DMS53 treated with DMSO at 0.1 percent for 48 hours (cell line): ENCODE measurements at regions not wholly inside any gene's neighbourhood (a gene's known extent, or its start where the extent isn't known, plus 50 kb on each side); places are given as distances from the start of the nearest gene placed in this dataset.
"Not testable (repeated sequence)": the region's sequence is repeated elsewhere in the genome, so short reads cannot be mapped to it uniquely, and the experiment has no call there.

Source experiments
- DNase-seq: peaks from one replicate; lab custom pipeline; 2025; ENCODE audit not compliant: unreplicated experiment; lab: John Stamatoyannopoulos, UW

DNA sequence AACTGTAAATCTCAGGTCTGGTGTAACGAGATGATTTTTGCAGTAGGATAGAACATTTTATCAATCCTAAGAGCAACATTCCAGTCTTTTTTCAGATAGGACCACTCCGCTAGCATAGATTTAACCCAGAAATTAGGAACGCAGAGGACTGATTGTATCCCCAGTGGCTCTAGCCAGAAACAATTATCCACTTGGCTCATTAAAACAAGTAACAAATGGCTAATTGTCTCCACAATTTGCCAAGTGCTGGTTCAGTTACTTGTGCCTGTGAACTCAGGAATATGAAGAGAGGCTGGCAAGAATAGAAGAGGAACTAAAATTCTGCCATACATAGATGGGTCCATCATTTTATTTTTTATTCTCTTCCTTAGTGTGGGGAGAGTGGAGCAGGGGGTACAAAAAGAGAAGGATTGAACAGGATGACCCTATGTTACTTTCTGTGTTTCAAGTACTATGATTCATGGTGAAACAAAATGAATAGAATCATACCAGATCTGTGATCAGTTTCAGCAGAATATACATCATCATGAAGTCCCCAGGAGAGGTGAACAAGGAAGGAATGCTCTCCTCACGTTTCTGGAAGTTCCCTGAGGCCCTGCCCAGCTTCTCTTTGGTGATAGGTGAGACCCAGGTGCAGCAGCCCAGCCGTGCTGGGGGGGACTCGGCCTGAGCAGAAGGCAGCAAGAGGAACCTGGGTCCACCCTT, 121.6 kb downstream of the ARL4C start:
- DNase-seq, result no peak

DNA sequence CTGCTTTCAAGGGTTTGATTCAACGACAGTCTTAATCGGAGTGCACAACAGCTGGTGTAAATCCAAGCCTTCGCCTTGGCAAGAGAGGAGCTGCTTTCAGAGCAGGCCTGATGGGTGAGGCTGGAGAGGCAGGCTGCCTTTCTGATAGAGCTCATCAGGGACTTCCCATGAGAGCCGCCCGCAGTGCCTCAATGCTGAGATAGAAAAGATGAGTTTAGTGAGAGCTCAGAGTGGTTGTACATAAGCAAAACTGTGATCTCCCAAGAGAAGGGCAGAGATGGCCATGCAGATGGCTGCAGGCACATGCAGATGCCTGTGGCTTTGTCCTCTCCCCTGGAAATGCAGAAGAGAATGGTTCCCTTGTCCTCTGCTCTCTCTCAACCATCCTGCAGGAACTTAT, 122.1 kb downstream of the ARL4C start:
- no peak for DNase-seq

DNA sequence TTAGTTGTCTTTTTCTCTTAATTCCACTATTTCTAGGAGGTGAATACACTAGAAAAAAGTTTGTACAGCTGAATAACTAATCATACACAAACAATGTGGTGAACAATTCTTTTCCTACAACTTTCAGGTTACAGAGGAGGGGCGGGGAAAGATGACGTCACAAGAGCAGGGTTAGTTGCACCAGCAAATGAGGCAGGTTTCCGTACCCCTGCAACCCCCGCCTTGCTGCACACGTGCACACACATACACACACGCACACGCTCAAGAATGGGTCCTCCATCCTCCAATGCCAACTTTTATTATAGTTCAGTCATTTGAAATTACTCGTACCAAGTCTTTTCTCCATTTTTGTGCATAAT, 122.8 kb downstream of the ARL4C start:
- no peak for DNase-seq

DNA sequence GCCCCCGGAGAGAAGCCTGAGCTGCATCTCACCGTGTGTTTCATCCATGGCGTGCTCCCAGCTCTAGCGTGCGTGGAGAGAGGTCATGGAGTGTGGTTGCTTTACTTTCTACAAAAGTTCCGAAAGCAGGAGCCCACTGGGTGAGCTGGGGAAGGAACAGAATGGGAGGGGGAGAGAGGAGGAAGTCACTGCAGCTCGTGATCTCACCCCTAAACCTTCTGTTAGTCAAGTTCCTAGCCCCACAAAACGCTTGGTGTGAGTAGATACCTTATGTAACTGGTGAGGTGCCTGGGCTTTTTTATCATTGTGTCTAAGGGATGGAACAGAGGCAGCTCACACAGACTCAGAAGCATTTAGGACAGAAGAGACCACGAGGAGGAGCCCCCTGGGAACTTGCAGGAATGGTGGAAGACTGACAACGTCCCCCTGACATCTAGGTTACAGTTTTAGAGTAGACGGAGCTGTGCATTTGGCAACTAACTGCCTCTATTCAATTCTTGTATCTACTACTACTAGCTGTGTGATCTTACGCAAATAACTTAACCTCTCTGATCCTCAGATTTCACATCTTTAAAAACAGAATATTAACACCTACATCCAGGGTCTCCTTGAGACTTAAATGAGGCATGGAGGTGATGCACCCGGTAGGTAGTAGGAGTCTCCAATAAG, 123.3 kb downstream of the ARL4C start:
- DNase-seq, result no peak

DNA sequence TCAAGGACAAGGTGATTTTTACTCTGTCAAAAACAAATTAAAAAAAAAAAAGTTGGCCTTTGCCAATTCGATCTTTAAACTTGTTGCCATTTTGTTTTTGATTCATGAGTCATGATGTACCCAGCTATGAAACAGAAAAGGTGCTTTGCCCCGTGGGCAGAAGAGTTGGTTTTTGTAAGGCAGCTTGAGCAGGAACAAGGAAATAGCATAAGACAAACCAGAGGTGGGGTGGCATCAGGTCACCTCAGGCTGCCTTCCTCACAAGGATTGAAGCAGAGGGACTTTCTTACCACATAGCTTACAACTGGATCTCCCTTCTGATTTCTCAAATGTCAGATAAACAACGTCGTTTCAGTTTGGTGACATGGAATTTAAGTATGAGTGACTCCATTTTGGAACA, 123.8 kb downstream of the ARL4C start:
- DNase-seq, result no peak

DNA sequence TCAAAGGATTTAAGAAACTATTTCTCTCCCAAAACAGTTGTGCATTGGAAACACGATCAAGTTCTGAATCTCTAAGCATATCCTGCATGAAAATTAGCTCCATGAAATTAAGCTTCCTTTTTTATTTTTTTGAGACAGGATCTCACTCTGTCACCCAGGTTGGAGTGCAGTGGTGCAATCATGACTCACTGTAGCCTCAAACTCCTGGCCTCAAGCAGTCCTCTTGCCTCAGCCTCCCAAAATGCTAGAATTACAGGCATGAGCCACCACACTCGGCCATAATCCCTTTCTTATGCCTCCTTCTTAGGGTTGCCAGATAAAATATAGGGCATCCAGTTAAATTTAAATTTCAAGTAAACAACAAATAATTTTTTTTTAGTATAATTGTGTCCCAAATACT, 124.4 kb downstream of the ARL4C start:
- DNase-seq, result no peak

DNA sequence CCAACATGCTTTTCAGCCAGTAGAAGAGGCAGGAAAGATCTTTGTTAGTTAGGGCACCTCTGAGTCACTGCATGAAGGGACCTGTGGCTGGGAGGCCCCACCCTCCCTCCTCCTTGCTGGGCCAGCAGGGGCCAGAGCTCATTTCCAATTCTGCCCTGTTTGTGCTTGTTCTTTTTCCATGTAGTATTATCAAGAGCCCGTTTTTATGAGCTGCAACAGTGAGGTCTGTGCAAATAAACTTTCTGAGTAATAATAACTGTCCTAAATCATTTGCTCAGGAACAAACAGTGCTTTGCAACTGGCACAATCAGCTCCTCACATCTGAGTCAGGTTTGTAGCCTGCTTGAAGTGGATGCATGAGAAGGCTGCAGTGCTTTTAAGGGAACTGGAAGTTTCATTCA, 128.0 kb downstream of the ARL4C start:
- no peak for DNase-seq

DNA sequence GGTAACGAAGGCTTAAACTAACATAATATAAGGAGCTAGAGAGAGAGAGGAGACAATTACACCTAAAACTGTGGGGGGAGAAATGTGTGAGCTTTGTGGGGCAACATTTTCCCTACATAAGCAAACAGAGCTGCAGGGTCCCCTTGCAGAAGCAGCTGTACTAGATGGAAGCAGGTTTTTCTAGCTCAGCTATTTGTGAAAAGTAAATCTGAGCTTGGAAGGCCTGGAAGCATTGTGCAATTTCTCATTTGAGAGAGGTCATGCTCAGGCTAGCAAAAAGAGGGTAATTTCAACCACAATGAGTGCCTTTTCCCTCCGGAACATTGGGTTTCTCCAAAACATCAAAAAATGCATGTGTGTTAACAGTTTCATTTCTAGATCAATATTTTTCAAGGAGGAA, 130.0 kb downstream of the ARL4C start:
- no peak for DNase-seq

DNA sequence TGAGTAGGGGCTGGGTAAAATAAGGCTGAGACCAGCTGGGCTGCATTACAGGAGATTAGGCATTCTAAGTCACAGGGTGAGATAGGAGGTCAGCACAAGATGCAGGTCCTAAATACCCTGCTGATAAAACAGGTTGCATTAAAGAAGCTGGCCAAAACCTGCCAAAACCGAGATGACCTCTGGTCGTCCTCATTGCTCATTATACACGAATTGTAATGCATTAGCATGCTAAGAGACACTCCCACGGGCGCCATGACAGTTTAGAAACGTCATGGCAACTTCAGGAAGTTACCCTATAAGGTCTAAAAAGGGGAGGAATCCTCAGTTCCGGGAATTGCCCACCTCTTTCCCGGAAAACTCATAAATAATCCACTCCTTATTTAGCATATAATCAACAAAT, 132.2 kb downstream of the ARL4C start:
- no peak for DNase-seq

DNA sequence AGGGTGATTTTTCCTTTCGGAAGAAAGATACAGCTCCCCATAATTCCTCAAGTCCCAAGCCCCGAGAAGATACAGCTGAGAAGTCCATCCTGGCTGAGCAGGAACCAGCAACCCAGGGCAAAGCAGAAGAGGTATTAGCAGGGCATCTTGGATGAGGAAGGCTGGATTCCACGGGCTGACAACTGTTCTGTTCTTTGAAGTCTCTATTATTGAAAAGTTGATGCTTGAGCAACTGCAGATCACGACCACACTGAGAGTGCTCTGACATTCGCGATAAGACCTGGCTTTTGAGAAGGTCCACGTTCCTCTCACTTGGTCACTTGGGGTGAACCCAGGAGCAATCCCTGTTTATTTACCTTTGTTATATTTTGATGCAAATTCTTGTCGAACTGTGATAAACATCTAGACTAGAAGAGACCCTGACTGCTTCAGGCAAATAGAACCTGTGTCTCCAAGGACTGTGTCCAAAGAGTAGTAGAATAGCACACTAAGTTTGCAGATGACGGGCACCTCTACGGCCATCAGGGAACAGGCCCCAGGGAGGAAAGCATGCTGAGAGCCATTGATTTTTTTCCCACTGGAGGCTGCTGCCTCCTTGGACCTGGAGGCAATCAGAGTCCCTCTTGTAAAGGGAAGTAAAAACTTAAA, 133.1 kb downstream of the ARL4C start:
- DNase-seq, result no peak

DNA sequence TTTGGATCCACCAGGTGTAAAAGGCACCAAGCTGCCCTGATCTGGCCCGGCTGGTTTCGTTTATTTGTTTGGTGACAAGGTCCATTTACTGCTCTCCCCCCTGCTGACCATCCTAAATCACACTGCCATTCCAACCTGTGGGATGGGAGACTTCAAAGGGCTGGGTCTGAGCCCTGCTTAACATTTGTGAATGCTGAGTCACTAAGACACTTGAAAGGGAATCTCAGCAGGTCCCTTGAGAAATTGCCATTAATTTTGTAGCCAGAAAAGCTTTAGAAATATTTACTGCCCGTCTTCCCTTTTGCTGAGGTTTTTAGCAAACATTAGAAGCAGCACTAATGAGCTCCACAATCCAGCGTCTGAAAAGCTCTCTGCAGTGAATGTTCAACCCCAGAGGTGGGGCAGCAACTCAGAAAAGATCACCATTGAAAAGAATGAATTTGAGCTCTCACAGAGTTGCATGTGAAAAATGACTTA, 133.8 kb downstream of the ARL4C start:
- DNase-seq, result peak; percentile 47

DNA sequence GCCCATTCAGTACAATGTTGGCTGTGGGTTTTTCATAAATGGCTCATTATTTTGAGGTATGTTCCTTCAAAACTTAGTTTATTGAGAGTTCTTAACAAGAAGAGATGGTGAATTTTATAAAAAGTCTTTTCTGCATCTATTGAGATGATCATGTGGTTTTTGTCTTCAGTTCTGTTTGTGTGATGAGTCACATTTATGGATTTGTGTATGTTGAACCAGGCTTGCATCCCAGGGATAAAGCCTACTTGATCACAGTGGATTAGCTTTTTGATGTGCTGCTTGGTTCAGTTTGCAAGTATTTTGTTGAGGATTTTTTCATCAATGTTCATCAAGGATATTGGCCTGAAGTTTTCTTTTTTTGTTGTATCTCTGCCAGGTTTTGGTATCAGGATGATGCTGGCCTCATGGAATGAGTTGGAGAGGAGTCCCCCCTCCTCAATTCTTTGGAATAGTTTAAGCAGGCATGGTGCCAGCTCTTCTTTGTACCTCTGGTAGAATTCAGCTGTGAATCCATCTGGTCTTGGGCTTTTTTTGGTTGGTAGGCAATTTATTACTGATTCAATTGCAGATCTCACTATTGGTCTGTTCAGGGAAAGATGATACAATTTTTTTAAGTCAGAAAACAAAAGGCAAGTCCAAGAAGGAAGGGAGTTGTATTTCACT, 136.4 kb downstream of the ARL4C start:
- not testable (repeated sequence) for DNase-seq

DNA sequence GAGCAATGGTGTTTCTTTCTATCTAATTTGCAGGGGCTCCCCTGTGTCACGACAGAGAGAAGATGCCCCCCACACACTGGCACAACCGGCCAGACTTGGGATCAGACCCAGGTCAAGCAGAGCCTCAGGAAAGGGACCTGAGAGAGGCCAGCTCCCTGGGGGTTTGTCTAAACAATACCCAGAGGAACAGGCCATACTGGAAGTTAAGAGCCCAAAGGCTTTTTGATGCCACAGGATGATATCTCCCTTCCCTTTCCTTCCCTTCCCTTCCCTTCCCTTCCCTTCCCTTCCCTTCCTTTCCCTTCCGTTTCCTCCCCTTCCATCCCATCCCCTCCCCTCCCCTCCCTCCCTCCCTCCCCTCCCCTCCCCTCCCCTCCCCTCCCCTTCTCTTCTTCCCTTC, 139.2 kb downstream of the ARL4C start:
- DNase-seq, result no peak

DNA sequence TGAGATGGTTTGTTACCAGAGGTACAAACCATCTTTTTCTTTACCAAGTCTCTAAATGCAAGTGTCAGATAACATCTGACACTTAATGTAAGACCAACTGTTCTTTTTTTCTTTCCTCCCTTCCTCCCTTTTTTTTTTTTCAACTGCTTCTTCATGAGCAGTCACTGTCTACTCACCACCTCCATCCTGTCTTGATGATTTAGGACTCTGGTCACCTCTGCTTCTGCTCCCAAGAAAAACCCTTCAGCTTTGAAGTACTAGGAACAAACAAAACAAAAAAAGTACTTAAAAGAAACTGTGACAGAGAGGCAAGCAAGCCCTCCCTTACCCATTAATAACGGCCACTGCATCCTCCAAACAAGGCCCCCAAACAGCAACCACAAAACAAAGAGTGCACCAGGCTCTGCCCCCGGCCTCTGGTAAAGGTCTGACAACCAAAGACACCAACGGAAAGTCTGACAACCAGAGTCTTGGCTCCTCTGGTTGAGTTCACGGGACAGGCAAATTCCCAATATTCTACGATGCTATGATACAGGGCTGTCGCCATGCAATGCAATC, 141.0 kb downstream of the ARL4C start:
- DNase-seq, result no peak

DNA sequence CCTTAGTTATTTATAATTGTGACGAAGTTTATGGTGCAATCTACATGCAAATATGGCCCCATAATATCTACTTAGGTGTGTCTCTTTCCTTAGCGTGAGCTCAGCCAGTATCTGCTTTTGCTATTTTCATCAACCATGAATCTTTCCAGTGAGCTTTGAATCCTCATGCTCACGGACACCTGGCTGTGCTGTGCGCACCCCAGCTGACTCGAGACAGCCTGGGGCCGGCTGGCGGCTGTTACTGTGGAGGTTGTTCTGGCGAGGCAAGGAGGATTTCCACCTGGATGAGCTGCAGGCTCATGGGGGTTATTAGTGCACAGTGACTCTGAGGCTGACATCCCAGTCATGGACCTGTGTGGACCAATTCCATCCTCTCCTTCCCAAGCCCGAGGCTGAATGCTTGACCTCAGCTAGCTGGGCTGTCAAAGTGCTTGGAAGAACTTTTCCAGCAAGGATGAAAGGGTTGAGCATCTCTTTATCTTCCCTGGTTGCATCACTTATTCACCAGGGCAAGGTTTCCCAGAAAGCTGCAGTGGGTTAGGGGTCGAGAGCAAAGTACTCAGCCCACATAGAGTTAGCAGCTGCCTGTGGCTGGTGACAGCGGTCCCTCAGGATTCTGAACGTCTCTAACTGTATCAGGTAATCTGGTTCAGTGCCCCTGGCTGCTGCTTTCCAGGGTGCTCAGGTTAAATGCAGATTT, 141.7 kb downstream of the ARL4C start:
- DNase-seq, result no peak

DNA sequence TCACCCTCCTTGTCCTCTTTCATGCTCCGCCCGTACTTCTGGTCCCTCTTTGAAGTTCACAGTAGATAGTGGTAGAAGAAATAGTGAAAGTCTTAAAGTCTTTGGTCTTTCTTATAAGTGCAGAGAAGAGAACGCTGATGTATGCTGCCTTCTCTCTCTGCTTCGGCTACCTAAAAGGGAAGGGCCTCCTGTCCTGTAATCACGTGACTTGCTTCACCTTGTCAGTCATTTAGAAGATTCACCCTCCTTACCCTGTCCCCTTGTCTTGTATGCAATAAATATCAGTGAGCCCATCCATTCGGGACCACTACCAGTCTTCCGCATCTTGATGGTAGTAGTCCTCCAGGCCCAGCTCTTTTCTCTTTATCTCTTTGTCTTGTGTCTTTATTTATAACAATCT, 144.6 kb downstream of the ARL4C start:
- DNase-seq, result no peak

DNA sequence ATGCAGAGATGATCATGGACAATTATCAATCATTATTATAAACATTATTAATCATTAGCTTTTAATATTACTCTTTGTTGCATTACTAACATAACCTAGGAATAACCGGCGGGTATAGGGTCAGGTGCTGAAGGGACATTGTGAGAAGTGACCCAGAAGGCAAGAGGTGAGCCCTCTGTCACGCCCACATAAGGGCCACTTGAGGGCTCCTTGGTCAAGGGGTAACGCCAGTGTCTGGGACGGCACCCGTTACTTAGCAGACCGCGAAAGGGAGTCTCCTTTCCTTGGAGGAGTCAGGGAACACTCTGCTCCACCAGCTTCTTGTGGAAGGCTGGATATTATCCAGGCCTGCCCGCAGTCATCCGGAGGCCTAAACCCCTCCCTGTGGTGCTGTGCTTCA, 145.0 kb downstream of the ARL4C start:
- DNase-seq, result not testable (repeated sequence)

DNA sequence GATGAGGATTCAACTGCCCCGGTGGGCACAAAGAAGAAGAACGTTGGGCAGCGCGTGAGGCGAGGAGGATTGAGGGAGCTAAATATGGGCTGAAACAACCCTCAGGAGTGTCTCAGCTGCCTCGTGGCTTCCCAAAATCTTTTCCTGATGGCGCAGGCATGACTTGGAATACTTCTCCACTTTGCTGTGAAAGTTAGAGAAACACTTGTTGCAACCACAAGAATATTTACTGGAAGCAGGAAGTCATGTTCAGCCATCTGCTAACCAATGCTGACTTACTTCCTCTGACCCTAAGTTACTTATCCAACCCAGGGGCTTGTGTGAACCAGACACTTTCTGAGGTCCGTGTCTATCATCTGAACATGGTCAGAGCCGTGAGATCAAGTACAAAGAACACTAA, 148.8 kb downstream of the ARL4C start:
- no peak for DNase-seq

DNA sequence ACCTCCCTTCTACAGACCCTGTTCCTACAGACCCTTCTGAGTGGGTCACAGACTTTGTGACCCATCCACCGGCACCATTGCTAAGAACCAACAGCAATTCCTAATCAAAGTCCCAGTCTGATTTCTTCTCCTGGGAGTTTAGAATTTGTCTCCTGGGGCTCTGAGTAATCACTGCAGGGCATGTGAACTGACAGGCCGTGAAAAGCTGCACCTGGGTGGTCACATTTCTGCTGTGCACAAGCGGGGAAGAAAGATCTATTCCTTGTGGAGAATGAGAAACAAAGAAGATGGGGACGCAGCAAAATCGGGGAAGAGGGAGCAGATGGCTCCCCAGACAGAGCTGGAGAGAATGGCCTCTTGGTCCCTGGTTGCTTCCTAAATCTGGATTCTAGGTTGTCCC, 151.0 kb downstream of the ARL4C start:
- no peak for DNase-seq

DNA sequence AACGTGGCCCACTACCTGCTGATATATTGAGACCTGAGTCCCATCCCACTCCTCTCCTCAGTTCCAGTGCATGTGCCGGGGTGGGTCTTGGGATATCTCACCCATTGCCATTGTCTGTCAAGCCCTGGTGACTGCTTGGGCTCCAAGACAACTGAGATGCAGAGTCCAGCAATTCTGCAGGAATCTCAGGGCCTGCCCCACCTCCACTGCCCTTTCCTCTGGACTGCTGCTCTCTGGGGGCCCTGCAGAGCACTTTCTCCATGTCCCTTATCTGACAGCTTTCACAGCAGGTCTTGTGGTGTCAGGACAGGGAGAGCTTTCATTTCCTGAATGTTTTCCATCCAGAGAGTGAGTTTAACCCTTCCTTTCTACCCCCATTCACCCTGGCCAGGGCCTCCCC, 152.9 kb downstream of the ARL4C start:
- DNase-seq, result no peak

DNA sequence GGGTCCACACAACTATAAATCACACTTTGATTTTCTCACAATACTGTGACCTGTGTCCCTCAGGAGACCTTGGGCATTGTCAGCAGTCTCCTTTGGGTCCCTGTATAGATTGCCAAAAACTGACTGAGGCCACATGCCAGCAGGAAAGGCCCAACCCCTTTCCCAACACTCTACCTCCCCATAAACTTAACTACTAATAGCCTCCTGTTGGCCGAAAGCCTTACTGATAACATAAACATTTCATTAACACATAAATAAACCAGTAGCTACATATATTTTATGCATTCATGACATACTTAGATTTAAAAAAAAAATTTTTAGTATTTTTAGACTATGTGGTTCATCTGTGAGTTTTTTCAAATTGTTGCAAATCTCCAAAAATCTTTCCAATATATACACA, 153.5 kb downstream of the ARL4C start:
- no peak for DNase-seq
